ENCODE measurements at regions not wholly inside any gene's neighbourhood (a gene's known extent, or its start where the extent isn't known, plus 50 kb on each side); places are given as distances from the start of the nearest gene placed in this dataset.

- peak overlapping the region; percentile 54 for H3K27ac ChIP-seq (ENCODE audit: low read depth, low read length)
- no peak overlapping the region for H3K4me3 ChIP-seq (ENCODE audit: low read depth in 1 of 5, low read length in 5 of 5)
- H3K36me3 ChIP-seq (ENCODE audit: control insufficient read depth in 5 of 5, insufficient read depth in 5 of 5, low read length in 5 of 5) = peaks cover 5 to 86% (median 79%) of the 10 kb centered on the region in 5 donors
- H3K4me1 ChIP-seq (ENCODE audit: control insufficient read depth in 5 of 5, insufficient read depth in 5 of 5, low read length in 5 of 5) = peaks cover 1 to 35% (median 15%) of the 10 kb centered on the region in 5 donors
- H3K27me3 ChIP-seq (ENCODE audit: control insufficient read depth in 5 of 5, insufficient read depth in 4 of 5, low read length in 5 of 5) = no peaks in the 10 kb centered on the region
- H3K9me3 ChIP-seq (ENCODE audit: control insufficient read depth in 5 of 5, low read length in 5 of 5) = no peaks in the 10 kb centered on the region
- H3K9ac ChIP-seq (ENCODE audit: low read length in 5 of 5) = no peak overlapping the region
Observed at GRCh38 chr14:95444132-95445129, 72.0 kb downstream of the SYNE3 start.

- Histone ChIP-seq H3K27ac (ENCODE audit: low read depth, low read length) (peak overlapping the region; percentile 54), H3K36me3 (ENCODE audit: control insufficient read depth in 5 of 5, insufficient read depth in 5 of 5, low read length in 5 of 5) (peaks cover 3 to 89% (median 84%) of the 10 kb centered on the region in 5 donors), H3K9me3 (ENCODE audit: control insufficient read depth in 5 of 5, low read length in 5 of 5) (no peaks in the 10 kb centered on the region), H3K27me3 (ENCODE audit: control insufficient read depth in 5 of 5, insufficient read depth in 4 of 5, low read length in 5 of 5) (no peaks in the 10 kb centered on the region), H3K9ac (ENCODE audit: low read length in 5 of 5) (no peak overlapping the region), H3K4me1 (ENCODE audit: control insufficient read depth in 5 of 5, insufficient read depth in 5 of 5, low read length in 5 of 5) (peaks cover 4 to 26% (median 10%) of the 10 kb centered on the region in 5 donors), H3K4me3 (ENCODE audit: low read depth in 1 of 5, low read length in 5 of 5) (no peak overlapping the region)
Observed at GRCh38 chr14:95442633-95443021, 73.8 kb downstream of the SYNE3 start.

GRCh38 chr14:95442016-95442632 lies 74.3 kb downstream of the SYNE3 start:
- H3K27ac ChIP-seq (ENCODE audit: low read depth, low read length) = peak overlapping the region; percentile 54
- H3K9ac ChIP-seq (ENCODE audit: low read length in 5 of 5) = no peak overlapping the region
- no peak overlapping the region for H3K4me3 ChIP-seq (ENCODE audit: low read depth in 1 of 5, low read length in 5 of 5)
- H3K4me1 ChIP-seq (ENCODE audit: control insufficient read depth in 5 of 5, insufficient read depth in 5 of 5, low read length in 5 of 5) = peaks cover 4 to 22% (median 10%) of the 10 kb centered on the region in 5 donors
- H3K9me3 ChIP-seq (ENCODE audit: control insufficient read depth in 5 of 5, low read length in 5 of 5) = no peaks in the 10 kb centered on the region
- H3K36me3 ChIP-seq (ENCODE audit: control insufficient read depth in 5 of 5, insufficient read depth in 5 of 5, low read length in 5 of 5) = peaks cover 2 to 90% (median 84%) of the 10 kb centered on the region in 5 donors
- H3K27me3 ChIP-seq (ENCODE audit: control insufficient read depth in 5 of 5, insufficient read depth in 4 of 5, low read length in 5 of 5) = no peaks in the 10 kb centered on the region

DNA sequence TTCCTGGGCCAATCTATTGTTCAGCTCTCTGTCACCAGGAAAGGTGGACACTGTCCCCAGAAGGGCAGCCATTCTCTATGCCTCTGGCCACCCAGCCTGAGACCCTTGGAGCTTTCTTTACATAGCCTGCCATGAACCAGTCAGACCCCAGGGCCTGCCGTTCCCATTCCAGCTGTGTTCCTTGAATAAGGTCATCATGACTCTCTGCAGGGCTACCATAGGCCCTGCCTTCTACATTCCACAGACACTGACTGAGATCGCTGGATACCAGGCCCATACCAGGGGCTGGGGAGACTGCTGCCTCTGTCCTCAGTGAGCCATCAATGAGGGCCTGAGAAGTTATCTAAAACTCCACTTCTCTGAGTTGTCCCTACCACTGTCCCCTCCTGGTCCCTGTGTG lies 75.5 kb downstream of the SYNE3 start:
- no peak overlapping the region for H3K4me3 ChIP-seq (ENCODE audit: low read depth in 1 of 5, low read length in 5 of 5)
- H3K36me3 ChIP-seq (ENCODE audit: control insufficient read depth in 5 of 5, insufficient read depth in 5 of 5, low read length in 5 of 5) = peaks cover 5 to 91% (median 87%) of the 10 kb centered on the region in 5 donors
- H3K27me3 ChIP-seq (ENCODE audit: control insufficient read depth in 5 of 5, insufficient read depth in 4 of 5, low read length in 5 of 5) = no peaks in the 10 kb centered on the region
- peak overlapping the region; percentile 39 for H3K27ac ChIP-seq (ENCODE audit: low read depth, low read length)
- no peaks in the 10 kb centered on the region for H3K9me3 ChIP-seq (ENCODE audit: control insufficient read depth in 5 of 5, low read length in 5 of 5)
- no peak overlapping the region for H3K9ac ChIP-seq (ENCODE audit: low read length in 5 of 5)
- peaks cover 4 to 22% (median 10%) of the 10 kb centered on the region in 5 donors for H3K4me1 ChIP-seq (ENCODE audit: control insufficient read depth in 5 of 5, insufficient read depth in 5 of 5, low read length in 5 of 5)

- H3K36me3 ChIP-seq (ENCODE audit: control insufficient read depth in 5 of 5, insufficient read depth in 5 of 5, low read length in 5 of 5) = peaks cover 9 to 91% (median 87%) of the 10 kb centered on the region in 5 donors
- H3K9me3 ChIP-seq (ENCODE audit: control insufficient read depth in 5 of 5, low read length in 5 of 5) = no peaks in the 10 kb centered on the region
- no peaks in the 10 kb centered on the region for H3K27me3 ChIP-seq (ENCODE audit: control insufficient read depth in 5 of 5, insufficient read depth in 4 of 5, low read length in 5 of 5)
- H3K27ac ChIP-seq (ENCODE audit: low read depth, low read length) = no peak overlapping the region
- H3K4me3 ChIP-seq (ENCODE audit: low read depth in 1 of 5, low read length in 5 of 5) = no peak overlapping the region
- peaks cover 4 to 22% (median 10%) of the 10 kb centered on the region in 5 donors for H3K4me1 ChIP-seq (ENCODE audit: control insufficient read depth in 5 of 5, insufficient read depth in 5 of 5, low read length in 5 of 5)
- no peak overlapping the region for H3K9ac ChIP-seq (ENCODE audit: low read length in 5 of 5)
Observed at GRCh38 chr14:95440496-95440895, 76.0 kb downstream of the SYNE3 start.

- peaks cover 15 to 91% (median 85%) of the 10 kb centered on the region in 5 donors for H3K36me3 ChIP-seq (ENCODE audit: control insufficient read depth in 5 of 5, insufficient read depth in 5 of 5, low read length in 5 of 5)
- H3K27me3 ChIP-seq (ENCODE audit: control insufficient read depth in 5 of 5, insufficient read depth in 4 of 5, low read length in 5 of 5) = no peaks in the 10 kb centered on the region
- H3K4me3 ChIP-seq (ENCODE audit: low read depth in 1 of 5, low read length in 5 of 5) = no peak overlapping the region
- H3K9me3 ChIP-seq (ENCODE audit: control insufficient read depth in 5 of 5, low read length in 5 of 5) = no peaks in the 10 kb centered on the region
- peaks cover 4 to 22% (median 10%) of the 10 kb centered on the region in 5 donors for H3K4me1 ChIP-seq (ENCODE audit: control insufficient read depth in 5 of 5, insufficient read depth in 5 of 5, low read length in 5 of 5)
- no peak overlapping the region for H3K27ac ChIP-seq (ENCODE audit: low read depth, low read length)
- H3K9ac ChIP-seq (ENCODE audit: low read length in 5 of 5) = no peak overlapping the region
Observed at GRCh38 chr14:95439881-95440280, 76.6 kb downstream of the SYNE3 start.

DNA sequence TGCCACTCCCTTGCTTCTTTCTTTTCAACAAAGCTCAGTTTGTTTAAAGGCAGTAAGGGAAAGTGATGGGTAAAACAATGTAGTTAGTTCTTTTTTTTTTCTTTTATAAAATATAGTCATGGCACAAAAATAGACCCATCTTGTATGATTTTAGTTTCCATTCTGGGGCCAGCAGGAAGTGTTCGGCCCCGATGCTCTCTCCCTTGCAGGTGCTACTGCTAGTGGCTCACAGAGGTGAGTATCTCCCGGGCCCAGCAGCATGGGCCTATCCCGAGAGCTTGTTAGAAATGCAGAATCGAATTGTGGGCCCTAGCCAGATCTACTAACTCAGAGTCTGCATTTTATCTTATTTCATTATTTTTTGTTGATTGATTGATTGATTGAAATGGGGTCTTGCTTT lies 78.7 kb downstream of the SYNE3 start:
- H3K9me3 ChIP-seq (ENCODE audit: control insufficient read depth in 5 of 5, low read length in 5 of 5) = no peaks in the 10 kb centered on the region
- no peak overlapping the region for H3K27ac ChIP-seq (ENCODE audit: low read depth, low read length)
- H3K27me3 ChIP-seq (ENCODE audit: control insufficient read depth in 5 of 5, insufficient read depth in 4 of 5, low read length in 5 of 5) = no peaks in the 10 kb centered on the region
- H3K36me3 ChIP-seq (ENCODE audit: control insufficient read depth in 5 of 5, insufficient read depth in 5 of 5, low read length in 5 of 5) = peaks cover 16 to 95% (median 91%) of the 10 kb centered on the region in 5 donors
- H3K9ac ChIP-seq (ENCODE audit: low read length in 5 of 5) = no peak overlapping the region
- H3K4me3 ChIP-seq (ENCODE audit: low read depth in 1 of 5, low read length in 5 of 5) = no peak overlapping the region
- H3K4me1 ChIP-seq (ENCODE audit: control insufficient read depth in 5 of 5, insufficient read depth in 5 of 5, low read length in 5 of 5) = peaks cover 1 to 8% (median 2%) of the 10 kb centered on the region in 5 donors

DNA sequence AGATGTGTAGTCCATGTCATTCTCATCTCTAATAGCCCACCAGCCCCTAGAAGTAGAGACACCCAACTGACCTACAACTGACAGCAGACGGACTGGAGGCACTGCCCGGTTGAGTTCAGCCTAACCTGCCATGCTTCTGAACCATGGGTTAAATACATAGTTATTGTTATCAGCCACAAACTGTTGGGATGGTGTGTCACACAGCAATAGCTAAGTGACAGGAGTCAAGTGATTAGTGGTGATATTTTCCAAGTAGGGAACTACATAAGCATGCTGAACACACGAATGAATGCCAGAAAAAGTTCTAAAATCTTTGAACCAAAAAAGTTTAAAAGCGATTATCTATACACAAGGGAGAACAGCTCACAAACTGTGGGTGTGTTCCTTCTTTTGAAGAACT lies 80.1 kb downstream of the SYNE3 start:
- peaks cover 16 to 96% (median 94%) of the 10 kb centered on the region in 5 donors for H3K36me3 ChIP-seq (ENCODE audit: control insufficient read depth in 5 of 5, insufficient read depth in 5 of 5, low read length in 5 of 5)
- H3K9me3 ChIP-seq (ENCODE audit: control insufficient read depth in 5 of 5, low read length in 5 of 5) = no peaks in the 10 kb centered on the region
- no peak overlapping the region for H3K9ac ChIP-seq (ENCODE audit: low read length in 5 of 5)
- no peaks in the 10 kb centered on the region for H3K27me3 ChIP-seq (ENCODE audit: control insufficient read depth in 5 of 5, insufficient read depth in 4 of 5, low read length in 5 of 5)
- H3K4me1 ChIP-seq (ENCODE audit: control insufficient read depth in 5 of 5, insufficient read depth in 5 of 5, low read length in 5 of 5) = peaks cover 0 to 4% (median 2%) of the 10 kb centered on the region in 5 donors
- no peak overlapping the region for H3K4me3 ChIP-seq (ENCODE audit: low read depth in 1 of 5, low read length in 5 of 5)
- H3K27ac ChIP-seq (ENCODE audit: low read depth, low read length) = no peak overlapping the region

GRCh38 chr14:95434121-95434520 lies 82.3 kb downstream of the SYNE3 start:
- peaks cover 16 to 95% (median 91%) of the 10 kb centered on the region in 5 donors for H3K36me3 ChIP-seq (ENCODE audit: control insufficient read depth in 5 of 5, insufficient read depth in 5 of 5, low read length in 5 of 5)
- H3K9ac ChIP-seq (ENCODE audit: low read length in 5 of 5) = no peak overlapping the region
- H3K27me3 ChIP-seq (ENCODE audit: control insufficient read depth in 5 of 5, insufficient read depth in 4 of 5, low read length in 5 of 5) = no peaks in the 10 kb centered on the region
- no peak overlapping the region for H3K27ac ChIP-seq (ENCODE audit: low read depth, low read length)
- no peaks in the 10 kb centered on the region for H3K9me3 ChIP-seq (ENCODE audit: control insufficient read depth in 5 of 5, low read length in 5 of 5)
- peaks cover 0 to 4% (median 2%) of the 10 kb centered on the region in 5 donors for H3K4me1 ChIP-seq (ENCODE audit: control insufficient read depth in 5 of 5, insufficient read depth in 5 of 5, low read length in 5 of 5)
- no peak overlapping the region for H3K4me3 ChIP-seq (ENCODE audit: low read depth in 1 of 5, low read length in 5 of 5)

- Histone ChIP-seq H3K36me3 (ENCODE audit: control insufficient read depth in 5 of 5, insufficient read depth in 5 of 5, low read length in 5 of 5) (peaks cover 16 to 95% (median 89%) of the 10 kb centered on the region in 5 donors), H3K27ac (ENCODE audit: low read depth, low read length) (no peak overlapping the region), H3K27me3 (ENCODE audit: control insufficient read depth in 5 of 5, insufficient read depth in 4 of 5, low read length in 5 of 5) (no peaks in the 10 kb centered on the region), H3K4me3 (ENCODE audit: low read depth in 1 of 5, low read length in 5 of 5) (no peak overlapping the region), H3K9me3 (ENCODE audit: control insufficient read depth in 5 of 5, low read length in 5 of 5) (no peaks in the 10 kb centered on the region), H3K9ac (ENCODE audit: low read length in 5 of 5) (no peak overlapping the region), H3K4me1 (ENCODE audit: control insufficient read depth in 5 of 5, insufficient read depth in 5 of 5, low read length in 5 of 5) (peaks cover 0 to 4% (median 0%) of the 10 kb centered on the region in 5 donors)
Observed at GRCh38 chr14:95433094-95433478, 83.4 kb downstream of the SYNE3 start.

All from subcutaneous abdominal adipose tissue (tissue), 5 donors.